BJ (cell line): ENCODE measurements at regions not wholly inside any gene's neighbourhood (a gene's known extent, or its start where the extent isn't known, plus 50 kb on each side); places are given as distances from the start of the nearest gene placed in this dataset.

Experiments used
- CTCF ChIA-PET: fragments of 350-600 bp; formaldehyde crosslinking; extraction: SDS; loops from one replicate; lab custom pipeline; 2021; ENCODE audit warnings: antibody characterized with exemption, inconsistent platforms; lab: Yijun Ruan, JAX
- POLR2A ChIA-PET: fragments of 300-600 bp; sonication (Branson Sonifier 250); formaldehyde crosslinking; extraction: SDS; loops from one replicate; lab custom pipeline; 2021; ENCODE audit warnings: antibody characterized with exemption; lab: Charles Lee
- DNase-seq: peaks from one replicate; pipeline ENCODE4 v3.0.0-alpha.2; 2011; ENCODE audit warnings: low read depth
- H3K27me3 ChIP-seq: 2 replicates; pipeline ENCODE4 v1.6.0; 2011; ENCODE audit warnings: low read length; ENCODE audit not compliant: control insufficient read depth, insufficient read depth
- H3K36me3 ChIP-seq: 2 replicates; pipeline ENCODE4 v1.5.1; 2011; ENCODE audit warnings: low read length; ENCODE audit not compliant: control insufficient read depth, insufficient read depth
- H3K4me3 ChIP-seq: 2 replicates; pipeline ENCODE4 v1.5.1; 2011; ENCODE audit warnings: low read depth, mild to moderate bottlenecking, control low read depth, low read length
- TF ChIP-seq, protein P1 (sequence below): IDR thresholded peaks from 2 replicates; pipeline ENCODE4 v1.5.1; 2011; ENCODE audit warnings: low read depth, mild to moderate bottlenecking, control low read depth, inconsistent platforms, low read length, moderate library complexity; ENCODE audit not compliant: insufficient read depth

DNA sequence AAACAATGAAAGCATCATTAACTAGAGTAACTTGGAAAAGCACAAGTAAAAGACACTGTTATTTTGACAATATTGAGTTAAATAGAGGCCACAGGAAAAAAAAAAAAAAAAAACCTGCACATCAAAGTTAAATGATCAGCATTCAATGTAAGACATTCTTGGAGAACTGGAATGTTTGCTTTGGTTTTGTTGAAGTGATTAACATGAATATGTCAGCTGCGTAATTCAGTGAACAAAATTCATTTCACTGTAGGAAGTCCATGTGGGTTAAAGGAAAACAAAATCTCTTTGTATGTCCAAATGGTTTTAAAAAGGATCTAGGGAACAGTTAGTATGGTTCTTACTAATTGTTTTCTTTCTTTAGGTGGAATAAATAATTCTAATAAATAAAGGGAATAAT, 252.8 kb upstream of the CNTN6 start:
- Histone ChIP-seq H3K4me3 (no peak overlapping the region), H3K27me3 (no peaks in the 10 kb centered on the region), H3K36me3 (no peaks in the 10 kb centered on the region)
- CTCF ChIA-PET: no interaction called here
- TF ChIP-seq, protein P1, sequence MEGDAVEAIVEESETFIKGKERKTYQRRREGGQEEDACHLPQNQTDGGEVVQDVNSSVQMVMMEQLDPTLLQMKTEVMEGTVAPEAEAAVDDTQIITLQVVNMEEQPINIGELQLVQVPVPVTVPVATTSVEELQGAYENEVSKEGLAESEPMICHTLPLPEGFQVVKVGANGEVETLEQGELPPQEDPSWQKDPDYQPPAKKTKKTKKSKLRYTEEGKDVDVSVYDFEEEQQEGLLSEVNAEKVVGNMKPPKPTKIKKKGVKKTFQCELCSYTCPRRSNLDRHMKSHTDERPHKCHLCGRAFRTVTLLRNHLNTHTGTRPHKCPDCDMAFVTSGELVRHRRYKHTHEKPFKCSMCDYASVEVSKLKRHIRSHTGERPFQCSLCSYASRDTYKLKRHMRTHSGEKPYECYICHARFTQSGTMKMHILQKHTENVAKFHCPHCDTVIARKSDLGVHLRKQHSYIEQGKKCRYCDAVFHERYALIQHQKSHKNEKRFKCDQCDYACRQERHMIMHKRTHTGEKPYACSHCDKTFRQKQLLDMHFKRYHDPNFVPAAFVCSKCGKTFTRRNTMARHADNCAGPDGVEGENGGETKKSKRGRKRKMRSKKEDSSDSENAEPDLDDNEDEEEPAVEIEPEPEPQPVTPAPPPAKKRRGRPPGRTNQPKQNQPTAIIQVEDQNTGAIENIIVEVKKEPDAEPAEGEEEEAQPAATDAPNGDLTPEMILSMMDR: no peak
- no peak for DNase-seq
- POLR2A ChIA-PET: no interaction called here

GRCh38 chr3:851098-851790, 241.6 kb upstream of the CNTN6 start:
- TF ChIP-seq, protein P1: no peak
- DNase-seq: no peak
- ChIA-PET CTCF (no interaction called here), POLR2A (no interaction called here)
- Histone ChIP-seq H3K4me3 (no peak overlapping the region), H3K36me3 (no peaks in the 10 kb centered on the region), H3K27me3 (no peaks in the 10 kb centered on the region)

DNA sequence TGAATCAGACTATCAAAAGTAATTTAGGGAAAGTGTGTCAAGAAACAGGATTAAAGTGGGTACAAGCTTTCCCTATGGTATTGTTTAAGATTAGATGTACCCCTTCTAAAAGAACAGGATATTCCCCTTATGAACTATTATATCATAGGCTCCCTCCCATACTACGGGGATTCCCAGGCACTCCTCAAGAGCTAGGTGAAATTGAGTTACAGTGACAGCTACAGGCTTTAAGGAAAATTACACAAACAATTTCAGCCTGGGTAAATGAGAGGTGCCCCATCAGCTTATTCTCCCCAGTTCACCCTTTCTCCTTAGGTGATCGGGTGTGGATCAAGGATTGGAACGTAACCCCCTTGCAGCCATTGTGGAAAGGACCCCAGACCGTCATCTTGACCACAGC, 240.8 kb upstream of the CNTN6 start:
- no peaks in the 10 kb centered on the region for H3K27me3 ChIP-seq
- POLR2A ChIA-PET: no interaction called here
- CTCF ChIA-PET: no interaction called here
- H3K36me3 ChIP-seq: no peaks in the 10 kb centered on the region
- no peak for DNase-seq
- no peak overlapping the region for H3K4me3 ChIP-seq
- TF ChIP-seq, protein P1: no peak

DNA sequence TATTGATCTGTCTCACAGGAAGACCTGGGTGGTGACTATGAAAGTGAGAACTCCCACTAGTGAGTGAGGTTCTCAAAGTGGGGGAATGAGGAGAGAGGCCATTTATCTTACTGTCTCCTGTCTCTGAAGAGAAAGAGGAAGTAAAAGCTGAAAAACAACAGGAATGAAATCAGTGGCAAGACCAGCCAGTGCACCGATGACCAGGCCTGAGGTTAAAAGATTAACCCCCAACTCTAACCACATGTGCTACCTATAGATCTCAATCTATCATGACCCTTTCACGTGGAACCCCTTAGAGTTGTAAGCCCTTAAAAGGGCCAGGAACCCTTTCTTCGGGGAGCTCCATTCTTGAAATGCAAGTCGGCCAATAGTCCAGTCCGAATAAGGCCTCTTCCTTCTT, 239.3 kb upstream of the CNTN6 start:
- no peaks in the 10 kb centered on the region for H3K36me3 ChIP-seq
- H3K4me3 ChIP-seq: no peak overlapping the region
- TF ChIP-seq, protein P1: no peak
- CTCF ChIA-PET: no interaction called here
- POLR2A ChIA-PET: no interaction called here
- no peak for DNase-seq
- no peaks in the 10 kb centered on the region for H3K27me3 ChIP-seq

DNA sequence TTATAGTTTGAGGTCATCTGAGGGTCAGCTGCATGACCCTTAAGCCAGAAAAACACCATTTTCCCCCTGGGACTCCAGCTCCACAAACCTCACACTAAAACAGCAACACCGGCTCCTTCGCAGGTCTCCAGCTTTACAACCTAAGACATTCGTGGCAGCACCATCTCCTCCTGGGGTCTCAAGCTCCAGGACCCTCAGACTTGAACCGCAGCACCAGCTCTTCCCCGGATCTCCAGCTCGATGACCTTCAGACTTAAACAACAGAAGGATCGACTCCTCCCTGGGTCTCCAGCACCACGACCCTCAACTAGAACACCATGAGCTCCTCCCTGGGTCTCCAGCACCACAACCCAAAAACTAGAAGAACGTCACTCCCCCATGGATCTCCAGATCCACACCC, 233.7 kb upstream of the CNTN6 start:
- ChIA-PET CTCF (no interaction called here), POLR2A (no interaction called here)
- Histone ChIP-seq H3K4me3 (no peak overlapping the region), H3K36me3 (no peaks in the 10 kb centered on the region), H3K27me3 (no peaks in the 10 kb centered on the region)
- TF ChIP-seq, protein P1: no peak
- no peak for DNase-seq
